ENCODE measurements at regions not wholly inside any gene's neighbourhood (a gene's known extent, or its start where the extent isn't known, plus 50 kb on each side); places are given as distances from the start of the nearest gene placed in this dataset.

DNA sequence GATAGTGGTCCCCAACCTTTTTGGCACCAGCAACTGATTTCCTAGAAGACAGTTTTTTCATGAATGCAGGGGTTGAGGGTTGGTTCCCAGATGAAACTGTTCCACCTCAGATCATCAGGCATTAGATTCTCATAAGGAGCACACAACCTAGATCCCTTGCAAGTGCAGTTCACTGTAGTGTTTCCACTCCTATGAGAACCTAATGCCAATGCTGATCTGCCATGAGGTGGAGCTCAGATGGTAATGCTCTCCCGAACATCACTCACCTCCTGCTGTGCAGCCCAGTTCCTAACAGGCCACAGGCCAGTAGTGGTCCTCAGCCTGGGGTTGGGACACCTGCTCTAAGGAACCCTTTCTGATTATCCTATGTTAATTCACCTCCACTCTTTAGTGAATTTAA lies 133.5 kb downstream of the SOX11 start:
- no peaks in the 10 kb centered on the region for H3K27me3 ChIP-seq (ENCODE audit: insufficient read depth, low read length)
- no peak overlapping the region for H3T11ph ChIP-seq (ENCODE audit: low read length)
- no peak overlapping the region for H2BK20ac ChIP-seq (ENCODE audit: low read depth, low read length, poor library complexity, severe bottlenecking)
- H3K4me2 ChIP-seq (ENCODE audit: insufficient read depth, insufficient read length, low read length), result no peak overlapping the region
- H3K4me3 Mint-ChIP-seq, result no peak overlapping the region
- H2BK12ac ChIP-seq (ENCODE audit: insufficient read length, low read depth, low read length), result no peak overlapping the region
- peaks cover 0 to 25% (median 10%) of the 10 kb centered on the region in 3 experiments; a peak in 6 of 7 replicates for H3K36me3 Mint-ChIP-seq (ENCODE audit: insufficient read depth in 1 of 3, low read depth in 3 of 3)
- no peak overlapping the region for H2AK5ac ChIP-seq (ENCODE audit: insufficient read length, low read length)
- no peak overlapping the region; a peak in 1 of 7 replicates for H3K27ac Mint-ChIP-seq
- no peak overlapping the region for H2BK15ac ChIP-seq (ENCODE audit: low read depth, low read length)
- H3K4ac ChIP-seq (ENCODE audit: low read depth, low read length), result no peak overlapping the region
- no peaks in the 10 kb centered on the region for H3K79me1 ChIP-seq (ENCODE audit: insufficient read depth, low read depth, low read length, poor library complexity, severe bottlenecking)
- H4K8ac ChIP-seq (replicated peaks; ENCODE audit: insufficient read length, low read depth, low read length), result no peak overlapping the region
- H3K23ac ChIP-seq (ENCODE audit: insufficient read length, low read depth, low read length), result no peak overlapping the region
- peaks cover 8% of the 10 kb centered on the region for H3K9me3 ChIP-seq (ENCODE audit: control insufficient read depth, low read depth, low read length)
- H3K4me1 Mint-ChIP-seq, result peaks cover 6 to 8% of the 10 kb centered on the region in 2 experiments
- H3K14ac ChIP-seq (ENCODE audit: insufficient read depth, low read length), result no peak overlapping the region
- no peak overlapping the region for H3K9ac ChIP-seq (ENCODE audit: extremely low read depth, insufficient read length, low read length)
- DNase-seq, result no peak
- TF ChIP-seq, protein P1, sequence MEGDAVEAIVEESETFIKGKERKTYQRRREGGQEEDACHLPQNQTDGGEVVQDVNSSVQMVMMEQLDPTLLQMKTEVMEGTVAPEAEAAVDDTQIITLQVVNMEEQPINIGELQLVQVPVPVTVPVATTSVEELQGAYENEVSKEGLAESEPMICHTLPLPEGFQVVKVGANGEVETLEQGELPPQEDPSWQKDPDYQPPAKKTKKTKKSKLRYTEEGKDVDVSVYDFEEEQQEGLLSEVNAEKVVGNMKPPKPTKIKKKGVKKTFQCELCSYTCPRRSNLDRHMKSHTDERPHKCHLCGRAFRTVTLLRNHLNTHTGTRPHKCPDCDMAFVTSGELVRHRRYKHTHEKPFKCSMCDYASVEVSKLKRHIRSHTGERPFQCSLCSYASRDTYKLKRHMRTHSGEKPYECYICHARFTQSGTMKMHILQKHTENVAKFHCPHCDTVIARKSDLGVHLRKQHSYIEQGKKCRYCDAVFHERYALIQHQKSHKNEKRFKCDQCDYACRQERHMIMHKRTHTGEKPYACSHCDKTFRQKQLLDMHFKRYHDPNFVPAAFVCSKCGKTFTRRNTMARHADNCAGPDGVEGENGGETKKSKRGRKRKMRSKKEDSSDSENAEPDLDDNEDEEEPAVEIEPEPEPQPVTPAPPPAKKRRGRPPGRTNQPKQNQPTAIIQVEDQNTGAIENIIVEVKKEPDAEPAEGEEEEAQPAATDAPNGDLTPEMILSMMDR (conservative IDR thresholded peaks at IDR 0.05), result no peak
- H3K56ac ChIP-seq (ENCODE audit: insufficient read length, low read depth, low read length), result no peak overlapping the region
- H3K4me1 ChIP-seq (ENCODE audit: insufficient read depth, low read length), result no peaks in the 10 kb centered on the region
- no CpG with 5 or more reads among the region's 1 CpG for WGBS (ENCODE audit: extremely low coverage, insufficient read length, low lambda C conversion rate)
- H3K27ac ChIP-seq (ENCODE audit: insufficient read length, low read depth, low read length), result no peak overlapping the region
- no peak overlapping the region for H4K91ac ChIP-seq (ENCODE audit: insufficient read length, low read depth, low read length)
- H3K79me2 ChIP-seq (ENCODE audit: insufficient read depth, low read length), result no peaks in the 10 kb centered on the region
- H2BK5ac ChIP-seq (ENCODE audit: insufficient read length, low read length), result no peak overlapping the region
- no peaks in the 10 kb centered on the region for H4K20me1 ChIP-seq (ENCODE audit: control insufficient read depth, insufficient read depth, insufficient read length)
- H3K27me3 Mint-ChIP-seq (ENCODE audit: low read depth), result no peaks in the 10 kb centered on the region
- H2AFZ ChIP-seq (ENCODE audit: low read length), result no peak overlapping the region
- no peak overlapping the region for H2BK120ac ChIP-seq (ENCODE audit: low read depth, low read length, poor library complexity, severe bottlenecking)
- no peak overlapping the region for H4K5ac ChIP-seq (ENCODE audit: insufficient read length, low read depth, low read length)
- H3K18ac ChIP-seq (ENCODE audit: insufficient read length, low read depth, low read length), result no peak overlapping the region
- H3K23me2 ChIP-seq (ENCODE audit: insufficient read length, low read depth, low read length, poor library complexity, severe bottlenecking), result no peaks in the 10 kb centered on the region
- peaks cover 21 to 23% of the 10 kb centered on the region in 2 experiments for H3K9me3 Mint-ChIP-seq

Measured in H9 (cell line).